Heart left ventricle (tissue), 13 donors: ENCODE measurements at regions not wholly inside any gene's neighbourhood (a gene's known extent, or its start where the extent isn't known, plus 50 kb on each side); places are given as distances from the start of the nearest gene placed in this dataset.

ENCODE experiments used
- POLR2A ChIP-seq, 2 donors: fragments of 450-650 bp; IDR thresholded peaks; one replicate each; pipeline ENCODE4 v1.6.1; 2017; ENCODE audit warnings: antibody characterized with exemption in 2 of 2, mild to moderate bottlenecking in 2 of 2, moderate library complexity in 2 of 2
- TF ChIP-seq, protein P1 (sequence below), 12 donors: fragments of 200-600 bp; sonication (generic) in 4 of 12; IDR thresholded peaks; one replicate each; pipeline versions ENCODE4 v1.5.0 to v1.8.0; 2018 to 2022; ENCODE audit warnings: antibody characterized with exemption in 12 of 12, mild to moderate bottlenecking in 5 of 12
- donor health status: ischemic (EF 13 %, LVEDD 7.1; RV severe dilation, severe dysfunction).
- donor health status: DM: no; HTN: yes; CAD: no.
- donor health status: DM: no; HTN: no; CAD: no.
- donor health status: ischemic (EF 25% LVEDD 6.9; RV normal size, moderate dysfunction).
- donor health status: ischemic (EF 25% LVEDD 5.7; RV mildly dilated, moderate dysfunction).
- donor health status: ischemic (EF 35%, LVEDD 5.7; RV mildly dilated, moderate dysfunction).
- donor health status: nonischemic (EF 11% LVEDD 7.7; RV severe dilation, severe dysfunction).
- donor health status: DM: yes; HTN: yes; CAD: no.
- donor health status: PGD.
- donor health status: ischemic (EF 29% LVEDD 5.4; RV normal size, mild dysfunction).
- donor health status: nonischemic (EF 23%, LVEDD 6.1; RV moderate dilation, normal function).

DNA sequence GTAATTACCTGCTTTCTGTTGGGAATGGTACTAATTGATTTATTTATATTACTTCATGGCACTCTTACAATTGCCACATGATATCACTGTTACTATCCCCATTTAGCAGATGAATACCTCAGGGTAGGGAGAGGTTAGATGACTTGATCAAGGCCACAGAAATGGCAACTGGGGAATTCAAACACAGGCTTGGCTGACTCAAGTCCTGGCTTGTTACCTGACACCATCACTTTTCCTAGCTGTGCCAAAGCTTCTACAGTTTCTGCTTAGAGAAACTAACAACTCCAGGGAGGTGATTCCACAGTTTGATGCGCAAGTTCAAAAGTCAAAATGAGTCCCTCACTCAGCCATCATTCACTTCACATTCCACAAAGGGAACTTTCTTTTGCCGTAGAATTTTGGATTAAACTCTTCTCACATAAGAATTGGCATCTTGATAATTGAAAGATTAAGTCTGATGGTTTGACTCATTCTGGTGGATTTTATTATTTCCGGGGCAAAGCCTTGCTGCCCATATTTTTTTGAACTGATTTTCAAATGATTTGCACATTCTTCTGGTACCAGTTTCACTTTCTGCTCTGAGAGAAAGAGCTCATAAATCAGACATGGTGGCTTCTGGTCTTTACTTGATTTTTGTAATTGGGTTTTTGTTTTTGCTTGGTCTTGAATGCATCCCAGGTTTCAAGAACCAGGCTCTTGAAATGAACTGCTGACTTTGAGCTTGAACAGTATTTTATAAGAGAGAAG, 656.8 kb downstream of the BCL11A start:
- no peak for TF ChIP-seq POLR2A (IDR thresholded peaks at IDR 0.05)
- TF ChIP-seq, protein P1, sequence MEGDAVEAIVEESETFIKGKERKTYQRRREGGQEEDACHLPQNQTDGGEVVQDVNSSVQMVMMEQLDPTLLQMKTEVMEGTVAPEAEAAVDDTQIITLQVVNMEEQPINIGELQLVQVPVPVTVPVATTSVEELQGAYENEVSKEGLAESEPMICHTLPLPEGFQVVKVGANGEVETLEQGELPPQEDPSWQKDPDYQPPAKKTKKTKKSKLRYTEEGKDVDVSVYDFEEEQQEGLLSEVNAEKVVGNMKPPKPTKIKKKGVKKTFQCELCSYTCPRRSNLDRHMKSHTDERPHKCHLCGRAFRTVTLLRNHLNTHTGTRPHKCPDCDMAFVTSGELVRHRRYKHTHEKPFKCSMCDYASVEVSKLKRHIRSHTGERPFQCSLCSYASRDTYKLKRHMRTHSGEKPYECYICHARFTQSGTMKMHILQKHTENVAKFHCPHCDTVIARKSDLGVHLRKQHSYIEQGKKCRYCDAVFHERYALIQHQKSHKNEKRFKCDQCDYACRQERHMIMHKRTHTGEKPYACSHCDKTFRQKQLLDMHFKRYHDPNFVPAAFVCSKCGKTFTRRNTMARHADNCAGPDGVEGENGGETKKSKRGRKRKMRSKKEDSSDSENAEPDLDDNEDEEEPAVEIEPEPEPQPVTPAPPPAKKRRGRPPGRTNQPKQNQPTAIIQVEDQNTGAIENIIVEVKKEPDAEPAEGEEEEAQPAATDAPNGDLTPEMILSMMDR (IDR thresholded peaks at IDR 0.05) = no peak
